Common myeloid progenitor, CD34-positive (primary cell): ENCODE measurements at regions not wholly inside any gene's neighbourhood (a gene's known extent, or its start where the extent isn't known, plus 50 kb on each side); places are given as distances from the start of the nearest gene placed in this dataset.
"Not testable (repeated sequence)": the region's sequence is repeated elsewhere in the genome, so short reads cannot be mapped to it uniquely, and the experiment has no call there.

ENCODE experiments used
- CTCF ChIA-PET: fragments of 350-600 bp; sonication (Branson Sonifier 250); formaldehyde crosslinking; loops from one replicate; lab custom pipeline; 2021; ENCODE audit warnings: antibody characterized with exemption; lab: Charles Lee
- POLR2A ChIA-PET: fragments of 350-600 bp; sonication (Branson Sonifier 250); formaldehyde crosslinking; loops from one replicate; lab custom pipeline; 2021; ENCODE audit warnings: antibody characterized with exemption; lab: Charles Lee
- DNase-seq, 3 donors: peaks; one replicate each; pipeline versions ENCODE4 v3.0.0 to v3.0.0-alpha.2; 2013
- H3K27ac ChIP-seq, 2 experiments: 1 replicate in 1 of 2; 2 replicates in 1 of 2; pipeline ENCODE4 v1.7.0; 2013; ENCODE audit warnings: inconsistent platforms in 2 of 2, low read length in 2 of 2, mild to moderate bottlenecking in 2 of 2, low read depth in 1 of 2, moderate library complexity in 1 of 2; ENCODE audit not compliant: severe bottlenecking in 2 of 2, insufficient read depth in 1 of 2, poor library complexity in 1 of 2
- H3K27me3 ChIP-seq, 5 experiments: replicated peaks in 2 of 5; 1 replicate in 3 of 5; 2 replicates in 2 of 5; pipeline versions ENCODE4 v1.6.1 to v1.7.0; 2013; ENCODE audit warnings: low read length in 4 of 5, mild to moderate bottlenecking in 2 of 5, moderate library complexity in 2 of 5, inconsistent platforms in 1 of 5; ENCODE audit not compliant: insufficient read depth in 5 of 5, control insufficient read depth in 4 of 5
- H3K36me3 ChIP-seq, 4 experiments: 1 replicate in 2 of 4; 2 replicates in 2 of 4; pipeline versions ENCODE4 v1.6.1 to v1.7.0; 2013; ENCODE audit warnings: low read length in 3 of 4, control low read depth in 1 of 4, mild to moderate bottlenecking in 1 of 4; ENCODE audit not compliant: control insufficient read depth in 4 of 4, insufficient read depth in 4 of 4
- H3K4me1 ChIP-seq, 4 experiments: 1 replicate in 3 of 4; 2 replicates in 1 of 4; pipeline versions ENCODE4 v1.6.1 to v1.7.1; 2013; ENCODE audit warnings: low read length in 3 of 4, mild to moderate bottlenecking in 3 of 4, control low read depth in 1 of 4, inconsistent platforms in 1 of 4, moderate library complexity in 1 of 4; ENCODE audit not compliant: control insufficient read depth in 4 of 4, insufficient read depth in 4 of 4; ENCODE audit errors: control extremely low read depth in 1 of 4
- H3K4me3 ChIP-seq, 7 experiments: 1 replicate in 4 of 7; 2 replicates in 3 of 7; pipeline versions ENCODE4 v1.5.1 to v1.7.0; 2013; ENCODE audit warnings: mild to moderate bottlenecking in 7 of 7, low read length in 6 of 7, moderate library complexity in 6 of 7, inconsistent platforms in 2 of 7, low read depth in 2 of 7, control low read depth in 1 of 7; ENCODE audit not compliant: insufficient read depth in 4 of 7, control insufficient read depth in 1 of 7; ENCODE audit errors: extremely low read depth in 1 of 7
- H3K9me3 ChIP-seq, 5 experiments: 1 replicate in 4 of 5; 2 replicates in 1 of 5; pipeline versions ENCODE4 v1.6.1 to v1.7.1; 2013; ENCODE audit warnings: low read length in 4 of 5, mild to moderate bottlenecking in 2 of 5, inconsistent platforms in 1 of 5, low read depth in 1 of 5, moderate library complexity in 1 of 5; ENCODE audit not compliant: control insufficient read depth in 4 of 5, insufficient read depth in 2 of 5; ENCODE audit errors: control extremely low read depth in 1 of 5
- WGBS: methylation state at CpG from one replicate; pipeline ENCODE4 v1.1.5; 2013; ENCODE audit not compliant: insufficient coverage; 5-methylcytosine and 5-hydroxymethylcytosine counted together

DNA sequence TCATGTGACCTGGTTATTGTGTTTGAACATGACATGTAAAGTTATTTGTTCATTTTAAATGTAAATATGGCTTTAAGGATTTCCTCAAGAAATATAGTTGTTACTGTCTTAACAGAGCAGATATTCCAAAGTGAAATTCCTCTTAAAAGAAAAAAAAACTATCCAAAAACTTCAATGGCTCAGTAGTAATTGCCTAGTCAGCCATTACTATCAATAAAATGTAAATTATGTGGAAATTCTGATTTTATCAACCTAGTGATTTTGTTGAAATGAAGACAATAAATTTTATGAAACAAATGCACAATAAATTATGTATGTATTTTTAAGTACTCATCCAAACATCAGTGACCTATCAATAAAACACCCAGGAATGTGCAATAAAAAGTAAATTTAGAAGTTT, 463.3 kb downstream of the TENT5A start:
- no peaks in the 10 kb centered on the region for H3K36me3 ChIP-seq
- DNase-seq = no peak
- POLR2A ChIA-PET = no interaction called here
- no peak overlapping the region for H3K4me3 ChIP-seq
- no peaks in the 10 kb centered on the region for H3K4me1 ChIP-seq
- no peak overlapping the region for H3K27ac ChIP-seq
- H3K9me3 ChIP-seq = no peaks in the 10 kb centered on the region
- no peaks in the 10 kb centered on the region for H3K27me3 ChIP-seq
- CTCF ChIA-PET = no interaction called here

DNA sequence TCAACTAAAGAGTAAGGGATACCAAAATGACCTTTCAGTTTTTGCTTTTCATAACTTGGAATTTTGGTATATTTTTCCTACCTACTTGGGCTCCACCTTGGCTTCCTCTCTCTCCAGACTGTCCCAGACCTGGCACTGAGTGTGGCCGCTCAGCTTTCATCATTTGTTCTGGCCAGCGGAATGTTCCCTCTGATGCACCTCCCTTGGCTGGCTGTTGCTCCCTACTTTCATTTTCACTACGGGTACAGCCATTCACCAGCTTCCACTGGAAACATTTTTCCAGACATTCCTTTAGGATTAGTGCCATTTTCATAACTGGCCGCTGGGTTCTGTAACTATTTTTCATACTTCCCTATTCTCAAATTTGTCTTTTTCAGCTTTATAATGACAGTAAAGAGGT, 487.4 kb downstream of the TENT5A start:
- DNase-seq = no peak
- Histone ChIP-seq H3K36me3 (no peaks in the 10 kb centered on the region), H3K4me1 (no peaks in the 10 kb centered on the region), H3K9me3 (no peaks in the 10 kb centered on the region), H3K27me3 (no peaks in the 10 kb centered on the region), H3K27ac (no peak overlapping the region), H3K4me3 (no peak overlapping the region)
- ChIA-PET CTCF (no interaction called here), POLR2A (no interaction called here)
- 74% methylated on average over 3 of the region's 4 CpGs for whole genome bisulfite sequencing

DNA sequence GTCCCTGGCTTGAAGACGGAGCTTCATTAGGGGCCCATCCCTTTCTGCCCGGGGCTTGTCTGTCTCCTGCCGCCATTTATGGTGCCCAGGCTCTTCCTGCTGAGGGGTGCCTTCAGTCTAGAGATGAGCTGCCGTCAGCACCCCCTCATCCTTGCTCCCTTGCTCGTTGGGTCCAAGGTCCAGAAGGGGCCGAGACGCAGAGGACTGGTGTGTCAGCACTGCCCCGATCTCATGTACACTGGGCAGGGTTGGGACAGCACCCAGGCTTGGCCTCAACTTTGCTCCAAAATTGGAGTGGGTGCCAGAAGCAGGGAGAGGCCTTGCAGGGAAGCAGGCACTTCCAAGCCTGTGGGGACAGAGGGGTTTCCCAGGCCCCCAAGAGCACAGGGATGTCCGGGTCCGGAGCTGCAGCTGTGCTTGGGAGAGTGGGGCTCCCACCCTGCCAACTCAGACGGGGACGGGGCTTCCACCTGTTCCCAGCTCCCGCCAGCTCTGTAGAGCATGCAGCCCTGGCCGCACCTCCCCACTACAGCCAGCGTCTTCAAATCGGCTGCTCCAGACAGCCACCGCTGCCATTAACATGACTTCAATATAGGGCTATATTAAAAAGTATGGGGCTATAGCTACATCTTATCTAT, 488.8 kb downstream of the TENT5A start:
- Histone ChIP-seq H3K9me3 (no peaks in the 10 kb centered on the region), H3K4me3 (no peak overlapping the region), H3K36me3 (no peaks in the 10 kb centered on the region), H3K27me3 (no peaks in the 10 kb centered on the region), H3K4me1 (no peaks in the 10 kb centered on the region), H3K27ac (no peak overlapping the region)
- WGBS = 96% methylated on average over 13 of the region's 17 CpGs
- CTCF ChIA-PET = no interaction called here
- POLR2A ChIA-PET = no interaction called here
- DNase-seq = no peak

DNA sequence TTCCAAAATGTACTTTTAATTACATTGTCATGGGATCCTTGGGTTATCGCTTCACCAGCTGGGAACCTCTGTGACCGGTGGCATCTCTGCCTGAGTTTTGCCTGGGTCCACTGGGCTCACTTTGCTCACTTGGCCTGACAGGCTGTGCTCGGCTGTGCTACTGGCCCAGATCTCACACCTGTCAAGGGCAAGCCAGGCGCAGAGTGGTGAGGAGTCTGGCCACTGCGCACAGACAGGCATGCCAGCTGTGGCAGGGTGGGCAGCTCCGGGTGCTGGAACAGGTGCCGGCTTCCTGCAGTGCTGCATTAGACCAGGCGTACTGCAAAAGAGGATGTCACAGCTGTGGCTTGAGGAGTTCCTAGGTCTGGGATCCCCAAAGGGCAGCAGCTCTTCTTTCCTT, 489.8 kb downstream of the TENT5A start:
- no peaks in the 10 kb centered on the region for H3K36me3 ChIP-seq
- no peaks in the 10 kb centered on the region for H3K4me1 ChIP-seq
- DNase-seq = no peak
- no peaks in the 10 kb centered on the region for H3K27me3 ChIP-seq
- WGBS = 97% methylated on average over 8 of the region's 8 CpGs
- no peak overlapping the region for H3K4me3 ChIP-seq
- no peak overlapping the region for H3K27ac ChIP-seq
- POLR2A ChIA-PET = interaction anchor here (0.6 kb wide), 1 partner anchor 240 kb away, joined by 3 read pairs; no protein-coding TSS in a partner anchor
- CTCF ChIA-PET = no interaction called here
- H3K9me3 ChIP-seq = no peaks in the 10 kb centered on the region

DNA sequence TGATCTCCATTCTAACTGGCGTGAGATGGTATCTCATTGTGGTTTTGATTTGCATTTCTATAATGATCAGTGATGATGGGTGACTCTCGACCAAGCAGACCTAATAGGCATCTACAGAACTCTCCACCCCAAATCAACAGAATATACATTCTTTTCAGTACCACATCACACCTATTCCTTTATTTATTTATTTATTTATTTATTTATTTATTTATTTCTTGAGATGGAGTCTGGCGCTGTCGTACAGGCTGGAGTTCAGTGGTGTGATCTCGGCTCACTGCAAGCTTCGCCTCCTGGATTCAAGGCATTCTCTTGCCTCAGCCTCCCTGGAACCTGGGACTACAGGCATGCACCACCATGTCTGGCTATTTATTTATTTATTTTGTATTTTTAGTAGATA, 496.3 kb downstream of the TENT5A start:
- H3K36me3 ChIP-seq, H3K4me3 ChIP-seq, H3K27me3 ChIP-seq, H3K9me3 ChIP-seq, H3K4me1 ChIP-seq, POLR2A ChIA-PET, H3K27ac ChIP-seq, DNase-seq: not testable (repeated sequence)
- no CpG with 5 or more reads among the region's 6 CpGs for WGBS
- CTCF ChIA-PET = interaction anchor here (0.6 kb wide), 1 partner anchor 674 kb away, joined by 4 read pairs; no protein-coding TSS in a partner anchor

DNA sequence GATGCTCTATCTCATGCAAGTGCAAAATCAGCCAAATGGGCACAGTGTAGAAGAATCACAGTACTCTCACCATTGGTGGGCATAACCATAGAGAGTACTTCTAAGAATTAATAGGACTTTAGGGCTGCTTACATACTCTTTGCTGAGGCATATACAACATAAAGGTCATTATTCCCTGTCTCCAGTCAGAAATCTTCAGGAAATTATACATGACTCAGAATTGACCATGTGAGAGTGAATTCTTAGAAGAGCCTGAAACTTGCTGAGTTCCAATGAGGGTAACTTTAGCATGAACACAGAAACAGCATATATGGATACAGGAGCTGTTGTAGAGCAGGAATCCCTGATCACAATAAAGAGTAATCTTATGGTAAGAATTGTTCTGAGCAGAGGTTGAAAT, 498.7 kb downstream of the TENT5A start:
- Histone ChIP-seq H3K9me3 (peaks cover 0 to 2% (median 0%) of the 10 kb centered on the region in 5 experiments), H3K4me3 (no peak overlapping the region), H3K27ac (no peak overlapping the region), H3K27me3 (no peaks in the 10 kb centered on the region), H3K4me1 (no peaks in the 10 kb centered on the region), H3K36me3 (no peaks in the 10 kb centered on the region)
- no peak for DNase-seq
- ChIA-PET POLR2A (no interaction called here), CTCF (no interaction called here)

DNA sequence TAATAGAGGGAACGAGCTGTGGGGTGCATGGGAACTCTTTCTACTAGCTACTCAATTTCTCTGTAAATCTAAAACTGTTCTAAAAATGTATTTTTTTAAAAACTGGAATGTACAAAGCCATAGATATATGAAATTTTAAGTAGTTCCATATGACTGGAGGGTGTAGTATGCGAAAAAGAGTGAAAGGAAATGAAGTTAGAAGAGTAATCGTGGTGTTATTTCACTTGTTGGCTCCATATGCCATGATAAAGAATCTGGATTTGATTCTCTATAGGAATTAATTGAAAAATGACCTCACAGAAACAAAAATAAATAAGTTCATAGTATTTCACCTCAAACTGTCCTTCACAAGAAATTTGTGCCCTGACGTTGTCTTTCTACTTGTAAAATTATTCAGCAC, 500.2 kb downstream of the TENT5A start:
- H3K9me3 ChIP-seq = peaks cover 0 to 2% (median 0%) of the 10 kb centered on the region in 5 experiments
- no peaks in the 10 kb centered on the region for H3K4me1 ChIP-seq
- POLR2A ChIA-PET = no interaction called here
- no peak overlapping the region for H3K4me3 ChIP-seq
- no peaks in the 10 kb centered on the region for H3K36me3 ChIP-seq
- WGBS = 69% methylated on average over 2 of the region's 4 CpGs
- H3K27me3 ChIP-seq = no peaks in the 10 kb centered on the region
- CTCF ChIA-PET = no interaction called here
- no peak overlapping the region for H3K27ac ChIP-seq
- no peak for DNase-seq
